Keratinocyte (primary cell): ENCODE measurements at regions not wholly inside any gene's neighbourhood (a gene's known extent, or its start where the extent isn't known, plus 50 kb on each side); places are given as distances from the start of the nearest gene placed in this dataset.
A peak's percentile ranks its signal among the peaks of the same experiment; 100 is the strongest.

Experiments used
- DNase-seq: peaks from one replicate; pipeline ENCODE4 v3.0.0-alpha.2; 2011; ENCODE audit warnings: low read depth, missing footprints, low spot score
- FAIRE-seq: peaks from 2 replicates; lab custom pipeline; 2011; peaks lifted over from hg19 to GRCh38; lab: Jason Lieb, UNC
- H2AFZ ChIP-seq: 2 replicates; pipeline ENCODE4 v1.6.0; 2012; ENCODE audit warnings: low read length, control low read depth, inconsistent platforms; ENCODE audit not compliant: control insufficient read depth
- H3K27ac ChIP-seq: 2 replicates; pipeline ENCODE4 v1.5.1; 2011; ENCODE audit warnings: low read length; ENCODE audit not compliant: control insufficient read depth, insufficient read depth
- H3K27me3 ChIP-seq: 3 replicates; pipeline ENCODE4 v1.6.0; 2011; ENCODE audit warnings: low read length; ENCODE audit not compliant: control insufficient read depth, insufficient read depth; ENCODE audit errors: extremely low read depth
- H3K36me3 ChIP-seq, 2 experiments: 2 replicates in 1 of 2; 3 replicates in 1 of 2; pipeline ENCODE4 v1.5.1; 2011; ENCODE audit warnings: low read length in 2 of 2, mild to moderate bottlenecking in 1 of 2; ENCODE audit not compliant: control insufficient read depth in 2 of 2, insufficient read depth in 2 of 2; ENCODE audit errors: extremely low read depth in 1 of 2
- H3K4me1 ChIP-seq: 3 replicates; pipeline ENCODE4 v1.5.1; 2011; ENCODE audit warnings: low read length; ENCODE audit not compliant: control insufficient read depth, insufficient read depth; ENCODE audit errors: extremely low read depth
- H3K4me2 ChIP-seq: 3 replicates; pipeline ENCODE4 v1.6.0; 2011; ENCODE audit warnings: low read depth, low read length; ENCODE audit not compliant: control insufficient read depth, insufficient read depth; ENCODE audit errors: extremely low read depth
- H3K4me3 ChIP-seq, 3 experiments: fragments of 200-600 bp in 1 of 3; sonication (generic) in 1 of 3; 2 replicates in 2 of 3; 3 replicates in 1 of 3; pipeline ENCODE4 v1.5.1; 2011 to 2016; ENCODE audit warnings: low read length in 3 of 3, mild to moderate bottlenecking in 3 of 3, control low read depth in 2 of 3, inconsistent platforms in 1 of 3, low read depth in 1 of 3, mixed read lengths in 1 of 3, mixed run types in 1 of 3, moderate library complexity in 1 of 3; ENCODE audit not compliant: control insufficient read depth in 2 of 3, insufficient read depth in 2 of 3; ENCODE audit errors: extremely low read depth in 1 of 3
- H3K79me2 ChIP-seq: 2 replicates; pipeline ENCODE4 v1.6.0; 2012; ENCODE audit warnings: low read length; ENCODE audit not compliant: control insufficient read depth, insufficient read depth
- H3K9ac ChIP-seq: 3 replicates; pipeline ENCODE4 v1.6.0; 2011; ENCODE audit warnings: low read length; ENCODE audit not compliant: control insufficient read depth, insufficient read depth; ENCODE audit errors: extremely low read depth
- H3K9me1 ChIP-seq: 3 replicates; pipeline ENCODE4 v1.6.0; 2011; ENCODE audit warnings: low read length; ENCODE audit not compliant: control insufficient read depth, insufficient read depth; ENCODE audit errors: extremely low read depth
- H3K9me3 ChIP-seq: 2 replicates; pipeline ENCODE4 v1.5.1; 2012; ENCODE audit warnings: low read depth, low read length; ENCODE audit not compliant: control insufficient read depth
- H4K20me1 ChIP-seq: 3 replicates; pipeline ENCODE4 v1.6.0; 2011; ENCODE audit warnings: low read length; ENCODE audit not compliant: control insufficient read depth, insufficient read depth; ENCODE audit errors: extremely low read depth
- CTCF ChIP-seq, 3 experiments: IDR thresholded peaks in 1 of 3; conservative IDR thresholded peaks in 1 of 3; optimal IDR thresholded peaks in 1 of 3; 2 replicates in 2 of 3; 3 replicates in 1 of 3; pipeline versions ENCODE3 to v1.5.1; 2011; ENCODE audit warnings: low read length in 3 of 3, mild to moderate bottlenecking in 3 of 3, moderate library complexity in 2 of 3, control low read depth in 1 of 3, inconsistent platforms in 1 of 3; ENCODE audit not compliant: insufficient read depth in 2 of 3; ENCODE audit errors: extremely low read depth in 1 of 3
- EZH2 ChIP-seq: IDR thresholded peaks from one replicate; pipeline ENCODE4 v1.6.1; 2012; ENCODE audit warnings: inconsistent platforms, mild to moderate bottlenecking, low read length, moderate library complexity
- dilution Hi-C: fragments of 300-500 bp; cut with MboI; formaldehyde crosslinking; loops from one replicate; pipeline ENCODE4 v1.7.0; 2020; ENCODE audit warnings: low sequenced_read_pairs; ENCODE audit not compliant: extremely low pct_ligation_motif_present

- Histone ChIP-seq H3K4me2 (no peak overlapping the region), H3K9ac (no peak overlapping the region), H3K27ac (no peak overlapping the region), H3K79me2 (no peaks in the 10 kb centered on the region), H3K9me1 (no peaks in the 10 kb centered on the region), H3K36me3 (no peaks in the 10 kb centered on the region), H3K4me1 (peaks cover 8% of the 10 kb centered on the region), H3K9me3 (no peaks in the 10 kb centered on the region), H3K4me3 (no peak overlapping the region), H2AFZ (no peak overlapping the region), H3K27me3 (no peaks in the 10 kb centered on the region), H4K20me1 (no peaks in the 10 kb centered on the region)
- dilution Hi-C loops: no loop called here
- TF ChIP-seq CTCF (optimal IDR thresholded peaks at IDR 0.05 in 1 of 3, IDR thresholded peaks at IDR 0.05 in 1 of 3, conservative IDR thresholded peaks at IDR 0.05 in 1 of 3; ENCODE audit: extremely low read depth in 1 of 3, insufficient read depth in 2 of 3, low read length in 3 of 3): no peak
- TF ChIP-seq EZH2: no peak
- FAIRE-seq (peak; percentile 75), DNase-seq (peak; percentile 40)
These were observed 124.1 kb downstream of the NXNL2 start for GRCh38 chr9:88659126-88659525.

GRCh38 chr9:88660611-88661010, 125.6 kb downstream of the NXNL2 start:
- Histone ChIP-seq H3K9ac (no peak overlapping the region), H4K20me1 (no peaks in the 10 kb centered on the region), H3K9me1 (no peaks in the 10 kb centered on the region), H2AFZ (no peak overlapping the region), H3K36me3 (no peaks in the 10 kb centered on the region), H3K4me3 (no peak overlapping the region), H3K79me2 (no peaks in the 10 kb centered on the region), H3K27me3 (no peaks in the 10 kb centered on the region), H3K9me3 (no peaks in the 10 kb centered on the region), H3K4me1 (peaks cover 8% of the 10 kb centered on the region), H3K27ac (no peak overlapping the region), H3K4me2 (no peak overlapping the region)
- dilution Hi-C loops: no loop called here
- TF ChIP-seq EZH2: no peak
- TF ChIP-seq CTCF (optimal IDR thresholded peaks at IDR 0.05 in 1 of 3, IDR thresholded peaks at IDR 0.05 in 1 of 3, conservative IDR thresholded peaks at IDR 0.05 in 1 of 3; ENCODE audit: extremely low read depth in 1 of 3, insufficient read depth in 2 of 3, low read length in 3 of 3): peak; percentile 63 to 70 (median 67)
- FAIRE-seq (no peak), DNase-seq (no peak)
